ENCODE measurements at regions not wholly inside any gene's neighbourhood (a gene's known extent, or its start where the extent isn't known, plus 50 kb on each side); places are given as distances from the start of the nearest gene placed in this dataset.

DNA sequence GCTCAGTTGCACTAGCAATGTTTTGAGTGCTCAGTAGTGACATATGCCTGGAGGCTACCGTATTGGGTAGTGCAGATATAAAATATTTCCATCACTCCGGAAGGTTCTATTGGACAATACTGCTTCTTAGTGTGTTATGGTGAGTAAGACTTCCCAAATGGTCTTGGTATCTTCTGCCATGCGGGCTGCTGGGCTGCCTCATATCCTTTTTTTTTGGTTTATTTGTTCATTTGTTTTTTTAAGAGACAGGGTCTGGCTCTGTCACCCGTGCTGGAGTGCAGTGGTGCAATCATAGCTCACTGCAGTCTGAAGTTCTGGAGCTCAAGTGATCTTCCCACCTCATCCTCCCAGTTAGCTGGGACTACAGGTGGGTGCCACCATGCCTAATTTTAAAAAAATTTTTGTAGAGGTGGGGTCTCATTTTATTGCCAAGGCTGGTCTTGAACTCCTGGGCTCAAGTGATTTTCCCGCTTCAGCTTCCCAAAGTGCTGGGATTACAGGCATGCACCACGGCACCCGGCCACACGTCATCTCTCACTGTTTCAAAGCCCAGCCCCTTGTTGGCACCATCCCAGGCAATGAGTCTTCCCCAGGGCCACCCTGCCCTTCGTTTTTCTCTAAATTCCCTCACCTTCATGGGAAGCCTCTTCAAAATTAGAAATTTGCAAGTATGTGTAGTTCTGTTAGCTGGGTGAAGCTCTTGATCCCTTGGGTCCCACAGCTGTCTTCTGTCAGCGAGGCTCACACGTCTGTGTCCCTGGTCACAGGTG is 111.0 kb upstream of the KLF14 start:
- no peaks in the 10 kb centered on the region for H3K36me3 ChIP-seq (ENCODE audit: control insufficient read depth, insufficient read depth, low read length)
- no peaks in the 10 kb centered on the region for H3K27me3 ChIP-seq (ENCODE audit: control insufficient read depth, insufficient read depth, low read length)
- no peak overlapping the region for H3K4me3 ChIP-seq (ENCODE audit: low read depth, low read length)
- DNase-seq (ENCODE audit: low read depth), result no peak
- ChIA-PET POLR2A (interaction anchor here (0.6 kb wide), 1 partner anchor 67 kb away, joined by 6 read pairs; no protein-coding TSS in a partner anchor), CTCF (interaction anchor here (0.6 to 1.2 kb wide), 3 partner anchors 13 to 37 kb away, joined by 3 to 6 read pairs (median 5); no protein-coding TSS in a partner anchor)
- TF ChIP-seq, protein P1, sequence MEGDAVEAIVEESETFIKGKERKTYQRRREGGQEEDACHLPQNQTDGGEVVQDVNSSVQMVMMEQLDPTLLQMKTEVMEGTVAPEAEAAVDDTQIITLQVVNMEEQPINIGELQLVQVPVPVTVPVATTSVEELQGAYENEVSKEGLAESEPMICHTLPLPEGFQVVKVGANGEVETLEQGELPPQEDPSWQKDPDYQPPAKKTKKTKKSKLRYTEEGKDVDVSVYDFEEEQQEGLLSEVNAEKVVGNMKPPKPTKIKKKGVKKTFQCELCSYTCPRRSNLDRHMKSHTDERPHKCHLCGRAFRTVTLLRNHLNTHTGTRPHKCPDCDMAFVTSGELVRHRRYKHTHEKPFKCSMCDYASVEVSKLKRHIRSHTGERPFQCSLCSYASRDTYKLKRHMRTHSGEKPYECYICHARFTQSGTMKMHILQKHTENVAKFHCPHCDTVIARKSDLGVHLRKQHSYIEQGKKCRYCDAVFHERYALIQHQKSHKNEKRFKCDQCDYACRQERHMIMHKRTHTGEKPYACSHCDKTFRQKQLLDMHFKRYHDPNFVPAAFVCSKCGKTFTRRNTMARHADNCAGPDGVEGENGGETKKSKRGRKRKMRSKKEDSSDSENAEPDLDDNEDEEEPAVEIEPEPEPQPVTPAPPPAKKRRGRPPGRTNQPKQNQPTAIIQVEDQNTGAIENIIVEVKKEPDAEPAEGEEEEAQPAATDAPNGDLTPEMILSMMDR (IDR thresholded peaks at IDR 0.05; ENCODE audit: insufficient read depth, low read depth, low read length), result no peak

DNA sequence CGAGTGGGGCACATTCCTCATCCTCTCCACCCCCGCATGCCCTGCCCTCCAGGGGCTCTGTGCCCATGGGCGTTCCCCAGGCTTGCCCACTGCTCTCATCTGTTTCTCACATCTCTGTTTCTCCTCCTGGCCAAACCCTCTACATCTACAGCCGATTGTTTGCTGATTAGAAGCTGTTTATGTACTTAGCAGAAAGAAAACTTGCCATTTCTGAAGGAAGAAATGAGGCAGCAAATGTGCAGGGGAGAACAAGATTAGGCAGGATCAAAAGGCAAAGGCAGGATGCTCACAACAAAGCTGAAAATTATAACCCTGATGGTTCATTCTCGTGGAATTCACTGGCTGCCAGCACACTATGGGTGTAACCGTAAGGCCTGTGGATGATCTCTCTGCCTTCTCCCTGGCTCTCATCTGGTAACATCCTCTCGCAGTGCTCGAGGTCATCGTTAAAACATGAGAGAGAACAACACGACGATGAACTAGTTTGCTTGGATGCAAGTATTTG is 111.6 kb upstream of the KLF14 start:
- Histone ChIP-seq H3K36me3 (ENCODE audit: control insufficient read depth, insufficient read depth, low read length) (no peaks in the 10 kb centered on the region), H3K4me3 (ENCODE audit: low read depth, low read length) (no peak overlapping the region), H3K27me3 (ENCODE audit: control insufficient read depth, insufficient read depth, low read length) (no peaks in the 10 kb centered on the region)
- ChIA-PET POLR2A (interaction anchor here (0.6 kb wide), 1 partner anchor 66 kb away, joined by 6 read pairs; no protein-coding TSS in a partner anchor), CTCF (interaction anchor here (0.6 to 1.2 kb wide), 3 partner anchors 14 to 36 kb away, joined by 3 to 6 read pairs (median 5); no protein-coding TSS in a partner anchor)
- TF ChIP-seq, protein P1 (IDR thresholded peaks at IDR 0.05; ENCODE audit: insufficient read depth, low read depth, low read length), result no peak
- peak; percentile 82 for DNase-seq (ENCODE audit: low read depth)

DNA sequence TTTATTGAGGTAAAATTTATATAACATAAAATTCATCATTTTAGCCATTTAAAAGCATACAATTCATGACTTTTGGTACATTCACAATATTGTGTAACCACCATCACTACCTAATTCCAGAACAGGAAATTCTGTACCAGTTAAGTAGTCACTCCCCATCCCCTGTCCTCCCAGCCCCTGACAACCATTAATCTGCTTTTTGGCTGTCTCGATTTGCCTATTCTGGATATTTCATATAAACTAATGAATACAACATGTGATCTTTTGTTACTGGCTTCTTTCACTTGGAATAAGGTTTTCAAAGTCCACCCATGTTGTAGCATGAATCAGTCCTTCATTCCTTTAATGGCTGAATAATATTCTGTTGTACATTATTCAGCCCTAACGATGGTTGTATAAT is 115.6 kb upstream of the KLF14 start:
- TF ChIP-seq, protein P1 (IDR thresholded peaks at IDR 0.05; ENCODE audit: insufficient read depth, low read depth, low read length), result no peak
- no peak overlapping the region for H3K4me3 ChIP-seq (ENCODE audit: low read depth, low read length)
- no peaks in the 10 kb centered on the region for H3K27me3 ChIP-seq (ENCODE audit: control insufficient read depth, insufficient read depth, low read length)
- ChIA-PET POLR2A (no interaction called here), CTCF (no interaction called here)
- H3K36me3 ChIP-seq (ENCODE audit: control insufficient read depth, insufficient read depth, low read length), result no peaks in the 10 kb centered on the region
- no peak for DNase-seq (ENCODE audit: low read depth)

DNA sequence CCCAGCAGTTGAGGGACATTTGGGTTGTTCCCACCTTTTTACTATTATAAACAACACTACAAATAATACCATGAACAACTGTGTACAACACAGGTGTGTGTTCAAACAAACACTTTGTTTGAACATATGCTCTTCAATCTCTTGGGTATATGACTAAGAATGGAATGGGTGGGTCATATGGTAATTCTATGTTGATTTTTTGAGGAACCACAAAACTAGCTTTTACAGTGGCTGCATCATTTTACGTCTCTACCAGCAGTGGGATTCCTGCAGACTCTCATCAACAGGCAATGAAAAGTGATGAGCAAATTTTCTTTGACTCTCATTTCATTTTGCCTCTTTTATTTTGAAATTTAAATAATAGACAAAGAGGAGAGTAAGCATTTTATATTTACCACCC is 116.9 kb upstream of the KLF14 start:
- POLR2A ChIA-PET, result no interaction called here
- CTCF ChIA-PET, result interaction anchor here (1.3 to 1.9 kb wide), 2 partner anchors 14 to 17 kb away, joined by 4 to 5 read pairs; no protein-coding TSS in a partner anchor
- no peaks in the 10 kb centered on the region for H3K27me3 ChIP-seq (ENCODE audit: control insufficient read depth, insufficient read depth, low read length)
- TF ChIP-seq, protein P1 (IDR thresholded peaks at IDR 0.05; ENCODE audit: insufficient read depth, low read depth, low read length), result no peak
- DNase-seq (ENCODE audit: low read depth), result no peak
- H3K36me3 ChIP-seq (ENCODE audit: control insufficient read depth, insufficient read depth, low read length), result peaks cover 3% of the 10 kb centered on the region; the same call in 1 of the 2 replicates
- H3K4me3 ChIP-seq (ENCODE audit: low read depth, low read length), result no peak overlapping the region

DNA sequence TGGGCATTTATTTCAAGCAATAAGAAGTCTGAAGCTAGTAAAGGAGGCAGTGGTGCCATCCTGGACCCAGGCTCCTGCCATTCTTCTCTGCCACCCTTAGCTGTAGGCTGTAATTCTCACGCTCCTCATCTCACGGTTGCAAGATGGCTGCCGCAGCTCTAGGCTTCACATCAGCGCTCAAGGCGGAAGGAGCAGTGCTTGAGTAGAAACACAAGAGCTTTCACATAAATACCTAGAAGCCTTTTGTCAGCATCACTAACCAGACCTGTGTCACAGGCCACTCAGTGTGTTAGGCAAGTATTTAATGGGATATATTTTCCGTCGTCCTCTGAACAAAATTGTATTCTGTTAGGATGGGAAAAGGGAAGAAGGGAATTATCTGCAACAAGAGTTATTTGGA is 118.9 kb upstream of the KLF14 start:
- Histone ChIP-seq H3K4me3 (ENCODE audit: low read depth, low read length) (no peak overlapping the region), H3K36me3 (ENCODE audit: control insufficient read depth, insufficient read depth, low read length) (peaks cover 8% of the 10 kb centered on the region), H3K27me3 (ENCODE audit: control insufficient read depth, insufficient read depth, low read length) (no peaks in the 10 kb centered on the region)
- DNase-seq (ENCODE audit: low read depth), result no peak
- CTCF ChIA-PET, result interaction anchor here (0.8 to 1.2 kb wide), 4 partner anchors 13 to 58 kb away, joined by 3 to 4 read pairs (median 3); no protein-coding TSS in a partner anchor
- POLR2A ChIA-PET, result no interaction called here
- TF ChIP-seq, protein P1 (IDR thresholded peaks at IDR 0.05; ENCODE audit: insufficient read depth, low read depth, low read length), result no peak

Data from BJ (cell line).